ENCODE measurements at regions not wholly inside any gene's neighbourhood (a gene's known extent, or its start where the extent isn't known, plus 50 kb on each side); places are given as distances from the start of the nearest gene placed in this dataset.

- no peak for TF ChIP-seq CBX8 (IDR thresholded peaks at IDR 0.05; ENCODE audit: borderline replicate concordance, extremely low read depth, low read depth, low read length, poor library complexity, severe bottlenecking)
- peak; percentile 34; the same call in 1 of the 2 replicates for TF ChIP-seq POLR2G (IDR thresholded peaks at IDR 0.05; ENCODE audit: low read depth, low read length)
- TF ChIP-seq MGA (IDR thresholded peaks at IDR 0.05), result peak; percentile 48; the same call in 1 of the 2 replicates
- no peak for TF ChIP-seq ZNF75A (CRISPR knock-in tag; IDR thresholded peaks at IDR 0.05)
- no peak for TF ChIP-seq HOXB6 (CRISPR knock-in tag; IDR thresholded peaks at IDR 0.05; ENCODE audit: borderline replicate concordance)
- no peak for TF ChIP-seq SMAD4 (CRISPR knock-in tag; conservative IDR thresholded peaks at IDR 0.05)
- no peak for TF ChIP-seq ESRRA (IDR thresholded peaks at IDR 0.05; ENCODE audit: borderline replicate concordance, low read depth)
- TF ChIP-seq PHB (CRISPR knock-in tag; IDR thresholded peaks at IDR 0.05), result no peak
These were observed 135.4 kb downstream of the KCNJ12 start (continued) for GRCh38 chr17:21511363-21512195.
